Liver (tissue), 8 donors: ENCODE measurements at regions not wholly inside any gene's neighbourhood (a gene's known extent, or its start where the extent isn't known, plus 50 kb on each side); places are given as distances from the start of the nearest gene placed in this dataset.

Experiments used
- DNase-seq: peaks from one replicate; pipeline ENCODE4 v3.0.0-alpha.2; 2017; ENCODE audit warnings: low spot score
- H3K27ac ChIP-seq, 2 donors: one replicate each; pipeline ENCODE4 v1.7.0; 2013; ENCODE audit warnings: inconsistent platforms in 2 of 2, low read length in 2 of 2, control low read depth in 1 of 2, low read depth in 1 of 2, mild to moderate bottlenecking in 1 of 2
- H3K27me3 ChIP-seq, 4 donors: one replicate each; pipeline versions ENCODE4 v1.6.1 to v1.7.0; 2013; ENCODE audit warnings: low read length in 3 of 4, inconsistent platforms in 1 of 4, mild to moderate bottlenecking in 1 of 4, moderate library complexity in 1 of 4; ENCODE audit not compliant: control insufficient read depth in 4 of 4, insufficient read depth in 4 of 4
- H3K36me3 ChIP-seq, 4 donors: one replicate each; pipeline versions ENCODE4 v1.6.1 to v1.7.0; 2013; ENCODE audit warnings: low read length in 3 of 4, mild to moderate bottlenecking in 3 of 4, low read depth in 1 of 4, moderate library complexity in 1 of 4; ENCODE audit not compliant: control insufficient read depth in 4 of 4, insufficient read depth in 3 of 4
- H3K4me1 ChIP-seq, 4 donors: one replicate each; pipeline versions ENCODE4 v1.6.1 to v1.7.0; 2013; ENCODE audit warnings: low read length in 3 of 4, mild to moderate bottlenecking in 3 of 4, moderate library complexity in 1 of 4; ENCODE audit not compliant: control insufficient read depth in 4 of 4, insufficient read depth in 4 of 4
- H3K4me3 ChIP-seq, 3 donors: one replicate each; pipeline versions ENCODE4 v1.6.1 to v1.7.0; 2013; ENCODE audit warnings: low read length in 3 of 3, control low read depth in 1 of 3, low read depth in 1 of 3, mild to moderate bottlenecking in 1 of 3
- H3K9ac ChIP-seq, 2 donors: one replicate each; pipeline ENCODE4 v1.7.0; 2013; ENCODE audit warnings: low read length in 2 of 2, mild to moderate bottlenecking in 2 of 2, moderate library complexity in 2 of 2, control low read depth in 1 of 2, low read depth in 1 of 2
- H3K9me3 ChIP-seq, 4 donors: one replicate each; pipeline versions ENCODE4 v1.6.1 to v1.7.0; 2013; ENCODE audit warnings: low read length in 3 of 4; ENCODE audit not compliant: control insufficient read depth in 4 of 4
- CTCF ChIP-seq: fragments of 150-350 bp; IDR thresholded peaks from 2 replicates; pipeline ENCODE4 v1.5.1; 2017; ENCODE audit warnings: improper control_type of control experiment, low read depth, low read length; ENCODE audit not compliant: missing input control
- EGR1 ChIP-seq, 2 donors: IDR thresholded peaks; 2 replicates each; pipeline ENCODE4 v1.6.1; 2016 to 2018; ENCODE audit warnings: antibody characterized with exemption in 2 of 2, low read depth in 2 of 2
- FOXA1 ChIP-seq: IDR thresholded peaks from 2 replicates; pipeline ENCODE4 v1.6.1; 2016; ENCODE audit warnings: antibody characterized with exemption
- FOXA2 ChIP-seq: IDR thresholded peaks from 2 replicates; pipeline ENCODE4 v1.6.1; 2016; ENCODE audit warnings: antibody characterized with exemption
- HNF4A ChIP-seq, 2 donors: conservative IDR thresholded peaks; 2 replicates each; pipeline ENCODE4 v1.6.1; 2016; ENCODE audit warnings: antibody characterized with exemption in 2 of 2, mild to moderate bottlenecking in 2 of 2
- HNF4G ChIP-seq: IDR thresholded peaks from 2 replicates; pipeline ENCODE4 v1.6.1; 2016; ENCODE audit warnings: antibody characterized with exemption
- JUND ChIP-seq, 2 donors: IDR thresholded peaks; 2 replicates each; pipeline ENCODE4 v1.6.1; 2016; ENCODE audit warnings: antibody characterized with exemption in 2 of 2
- MAX ChIP-seq: IDR thresholded peaks from 2 replicates; pipeline ENCODE4 v1.6.1; 2016; ENCODE audit warnings: antibody characterized with exemption
- NR2F2 ChIP-seq: IDR thresholded peaks from 2 replicates; pipeline ENCODE4 v1.6.1; 2016; ENCODE audit warnings: antibody characterized with exemption
- REST ChIP-seq: IDR thresholded peaks from 2 replicates; pipeline ENCODE4 v1.6.1; 2016; ENCODE audit warnings: antibody characterized with exemption, mild to moderate bottlenecking
- SP1 ChIP-seq: IDR thresholded peaks from 2 replicates; pipeline ENCODE4 v1.6.1; 2018; ENCODE audit warnings: antibody characterized with exemption, mild to moderate bottlenecking
- TAF1 ChIP-seq: conservative IDR thresholded peaks from 2 replicates; pipeline ENCODE4 v1.6.1; 2016; ENCODE audit warnings: antibody characterized with exemption, mild to moderate bottlenecking
- ZBTB33 ChIP-seq: IDR thresholded peaks from 2 replicates; pipeline ENCODE4 v1.6.1; 2016; ENCODE audit warnings: antibody characterized with exemption
- WGBS: extraction: QIAGEN DNeasy Blood & Tissue Kit; methylation state at CpG from one replicate; pipeline ENCODE4 v1.1.7; 2013; 5-methylcytosine and 5-hydroxymethylcytosine counted together
- donor health status: healthy.
- donor health status: healthy.
- donor health status: healthy.
- donor health status: healthy.
- donor health status: healthy.

- TF ChIP-seq CTCF, result no peak
- no peak for TF ChIP-seq HNF4A (conservative IDR thresholded peaks at IDR 0.05)
- no peak for TF ChIP-seq FOXA2
Measured at GRCh38 chr12:125944446-125944845, 879.2 kb downstream of the AACS start (continued).

- no peaks in the 10 kb centered on the region for H3K27me3 ChIP-seq
- H3K4me1 ChIP-seq, result no peaks in the 10 kb centered on the region
- TF ChIP-seq FOXA1 (no peak), SP1 (no peak), FOXA2 (no peak), ZBTB33 (no peak), JUND (IDR thresholded peaks at IDR 0.05) (no peak), REST (no peak), NR2F2 (no peak)
- H3K36me3 ChIP-seq, result no peaks in the 10 kb centered on the region
- no peak overlapping the region for H3K27ac ChIP-seq
- H3K9me3 ChIP-seq, result no peaks in the 10 kb centered on the region
- no peak overlapping the region for H3K4me3 ChIP-seq
- 87% methylated on average over 7 of the region's 7 CpGs for WGBS
- no peak overlapping the region for H3K9ac ChIP-seq
- no peak for DNase-seq
Measured at GRCh38 chr12:125949471-125949870, 884.2 kb downstream of the AACS start.

- no peaks in the 10 kb centered on the region for H3K36me3 ChIP-seq
- TF ChIP-seq HNF4G (no peak), HNF4A (conservative IDR thresholded peaks at IDR 0.05) (no peak), MAX (no peak), EGR1 (IDR thresholded peaks at IDR 0.05; ENCODE audit: low read depth in 2 of 2) (no peak), CTCF (no peak), TAF1 (no peak), JUND (IDR thresholded peaks at IDR 0.05) (no peak), FOXA1 (no peak)
- no peak overlapping the region for H3K4me3 ChIP-seq
- WGBS, result 84% methylated on average over 4 of the region's 4 CpGs
- DNase-seq, result no peak
- no peaks in the 10 kb centered on the region for H3K9me3 ChIP-seq
- no peak overlapping the region for H3K9ac ChIP-seq
- H3K27me3 ChIP-seq, result no peaks in the 10 kb centered on the region
- no peak overlapping the region for H3K27ac ChIP-seq
- H3K4me1 ChIP-seq, result no peaks in the 10 kb centered on the region
Measured at GRCh38 chr12:125954362-125954761, 889.1 kb downstream of the AACS start.
